RWPE2 (cell line): ENCODE measurements at regions not wholly inside any gene's neighbourhood (a gene's known extent, or its start where the extent isn't known, plus 50 kb on each side); places are given as distances from the start of the nearest gene placed in this dataset.

Source experiments
- ATAC-seq: fragments of 200-7000 bp; cut with Tn5 transposase; 3 replicates; pipeline ENCODE4 v1.9.1; 2021; ENCODE audit warnings: low read depth
- DNase-seq: peaks from one replicate; pipeline ENCODE4 v3.0.0-alpha.2; 2020; ENCODE audit warnings: low spot score
- H3K27ac ChIP-seq: fragments of 450-650 bp; 2 replicates; pipeline ENCODE4 v1.5.1; 2017; ENCODE audit warnings: mild to moderate bottlenecking; ENCODE audit not compliant: poor library complexity, severe bottlenecking
- H3K27me3 ChIP-seq: fragments of 250-450 bp; sonication (Bioruptor Pico); 2 replicates; pipeline ENCODE4 v1.5.1; 2021; ENCODE audit warnings: mild to moderate bottlenecking, moderate library complexity; ENCODE audit not compliant: insufficient read depth, poor library complexity, severe bottlenecking
- H3K36me3 ChIP-seq: fragments of 250-450 bp; sonication (Bioruptor Pico); 2 replicates; pipeline ENCODE4 v1.5.1; 2020; ENCODE audit warnings: low read depth, mild to moderate bottlenecking, moderate library complexity
- H3K4me1 ChIP-seq: fragments of 250-450 bp; sonication (Bioruptor Pico); 2 replicates; pipeline ENCODE4 v1.5.1; 2021; ENCODE audit warnings: mild to moderate bottlenecking, moderate library complexity; ENCODE audit not compliant: insufficient read depth, poor library complexity, severe bottlenecking
- H3K4me3 ChIP-seq: fragments of 250-450 bp; sonication (Bioruptor Pico); 2 replicates; pipeline ENCODE4 v1.5.1; 2021; ENCODE audit warnings: mild to moderate bottlenecking, moderate library complexity; ENCODE audit not compliant: severe bottlenecking
- H3K9me3 ChIP-seq: fragments of 250-450 bp; sonication (Bioruptor Pico); 2 replicates; pipeline ENCODE4 v1.5.1; 2021; ENCODE audit warnings: mild to moderate bottlenecking, moderate library complexity; ENCODE audit not compliant: severe bottlenecking
- TF ChIP-seq, protein P1 (sequence below): fragments of 450-650 bp; IDR thresholded peaks from one replicate; pipeline ENCODE4 v1.5.1; 2017; ENCODE audit warnings: mild to moderate bottlenecking, moderate library complexity; ENCODE audit not compliant: poor library complexity, severe bottlenecking

DNA sequence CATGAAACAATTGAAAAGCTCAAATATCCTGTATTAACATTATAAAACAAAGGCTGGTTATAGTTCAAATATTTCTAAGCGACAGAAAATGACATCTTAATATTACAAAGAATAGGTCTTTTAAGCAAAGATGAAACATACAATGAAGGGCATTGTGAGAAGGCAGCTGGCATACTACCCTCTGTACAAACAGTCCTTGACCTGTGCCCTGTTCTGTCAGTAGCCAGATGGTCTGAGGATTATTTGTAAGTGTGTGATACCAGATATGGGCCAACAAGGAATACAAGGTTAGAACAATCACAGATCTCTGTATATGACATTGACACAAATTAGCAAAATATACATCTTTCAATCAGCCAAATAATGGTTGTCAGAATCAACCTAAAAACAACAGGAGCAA lies 1350.4 kb downstream of the AMY1C start:
- no peaks in the 10 kb centered on the region for H3K4me1 ChIP-seq
- DNase-seq = no peak

DNA sequence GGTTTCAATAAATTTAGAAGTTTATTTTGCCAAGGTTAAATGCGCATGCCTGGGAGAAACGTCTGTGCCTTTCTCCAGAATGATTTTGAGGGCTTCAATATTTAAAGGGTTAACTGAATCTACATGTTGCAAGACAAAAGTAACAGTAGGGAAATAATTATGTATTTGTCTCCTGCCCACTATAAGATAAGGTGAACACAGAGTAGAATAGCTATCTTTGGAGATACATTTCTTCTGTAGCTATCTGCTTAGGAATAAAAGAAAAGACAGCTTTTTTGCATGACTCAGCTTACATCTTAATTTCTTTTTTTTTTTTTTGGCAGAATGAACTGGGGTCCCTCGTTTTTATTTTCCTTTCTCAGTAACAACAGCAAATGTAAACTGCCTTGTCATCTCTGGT lies 1351.6 kb downstream of the AMY1C start:
- ATAC-seq = no peak
- Histone ChIP-seq H3K36me3 (no peaks in the 10 kb centered on the region), H3K27ac (no peak overlapping the region), H3K9me3 (no peaks in the 10 kb centered on the region), H3K4me1 (no peaks in the 10 kb centered on the region), H3K4me3 (no peak overlapping the region), H3K27me3 (no peaks in the 10 kb centered on the region)
- TF ChIP-seq, protein P1, sequence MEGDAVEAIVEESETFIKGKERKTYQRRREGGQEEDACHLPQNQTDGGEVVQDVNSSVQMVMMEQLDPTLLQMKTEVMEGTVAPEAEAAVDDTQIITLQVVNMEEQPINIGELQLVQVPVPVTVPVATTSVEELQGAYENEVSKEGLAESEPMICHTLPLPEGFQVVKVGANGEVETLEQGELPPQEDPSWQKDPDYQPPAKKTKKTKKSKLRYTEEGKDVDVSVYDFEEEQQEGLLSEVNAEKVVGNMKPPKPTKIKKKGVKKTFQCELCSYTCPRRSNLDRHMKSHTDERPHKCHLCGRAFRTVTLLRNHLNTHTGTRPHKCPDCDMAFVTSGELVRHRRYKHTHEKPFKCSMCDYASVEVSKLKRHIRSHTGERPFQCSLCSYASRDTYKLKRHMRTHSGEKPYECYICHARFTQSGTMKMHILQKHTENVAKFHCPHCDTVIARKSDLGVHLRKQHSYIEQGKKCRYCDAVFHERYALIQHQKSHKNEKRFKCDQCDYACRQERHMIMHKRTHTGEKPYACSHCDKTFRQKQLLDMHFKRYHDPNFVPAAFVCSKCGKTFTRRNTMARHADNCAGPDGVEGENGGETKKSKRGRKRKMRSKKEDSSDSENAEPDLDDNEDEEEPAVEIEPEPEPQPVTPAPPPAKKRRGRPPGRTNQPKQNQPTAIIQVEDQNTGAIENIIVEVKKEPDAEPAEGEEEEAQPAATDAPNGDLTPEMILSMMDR = no peak
- DNase-seq = no peak

More for the DNA sequence above, 1350.4 kb downstream of the AMY1C start:
- Histone ChIP-seq H3K36me3 (no peaks in the 10 kb centered on the region), H3K27ac (no peak overlapping the region), H3K27me3 (no peaks in the 10 kb centered on the region), H3K4me3 (no peak overlapping the region), H3K9me3 (no peaks in the 10 kb centered on the region)
- TF ChIP-seq, protein P1 = no peak
- no peak for ATAC-seq

DNA sequence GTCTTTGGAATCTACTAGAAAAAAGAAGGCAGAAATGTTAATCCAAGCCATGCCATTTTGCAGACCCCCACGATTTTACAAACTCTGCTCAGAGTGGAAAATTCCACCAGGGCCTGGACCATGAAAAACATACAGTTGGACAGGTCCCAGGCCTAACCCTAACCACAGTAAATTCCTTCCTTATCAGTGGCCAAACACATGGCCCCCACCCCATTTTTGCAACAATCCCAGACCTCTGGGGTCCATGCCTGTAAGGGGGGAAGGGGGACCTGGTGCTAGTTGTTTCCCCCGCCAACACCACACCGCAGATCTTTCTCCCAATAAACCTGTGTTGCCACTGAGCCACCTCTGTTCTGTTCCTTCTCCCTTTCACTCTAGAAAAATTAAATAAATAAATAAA lies 1352.7 kb downstream of the AMY1C start:
- no peak overlapping the region for H3K4me3 ChIP-seq
- TF ChIP-seq, protein P1 = no peak
- no peaks in the 10 kb centered on the region for H3K36me3 ChIP-seq
- ATAC-seq (no peak), DNase-seq (no peak)
- no peak overlapping the region for H3K27ac ChIP-seq
- H3K4me1 ChIP-seq = no peaks in the 10 kb centered on the region
- H3K27me3 ChIP-seq = no peaks in the 10 kb centered on the region
- no peaks in the 10 kb centered on the region for H3K9me3 ChIP-seq

DNA sequence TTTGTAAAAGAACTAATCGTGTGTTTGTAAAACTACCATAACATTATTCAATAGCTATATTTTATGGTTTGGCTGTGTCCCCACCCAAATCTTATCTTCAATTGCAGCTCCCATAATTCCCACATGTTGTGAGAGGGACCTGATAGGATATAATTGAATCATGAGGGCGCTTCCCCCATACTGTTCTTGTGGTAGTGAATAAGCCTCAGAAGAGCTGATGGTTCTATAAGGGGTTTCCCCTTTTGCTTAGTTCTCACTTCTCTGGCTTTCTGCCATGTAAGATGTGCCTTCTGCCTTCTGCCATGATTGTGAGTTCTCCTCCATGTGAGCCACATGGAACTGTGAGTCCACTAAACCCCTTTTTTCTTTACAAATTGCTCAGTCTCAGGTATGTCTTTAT lies 1372.3 kb downstream of the AMY1C start:
- Histone ChIP-seq H3K9me3 (no peaks in the 10 kb centered on the region), H3K27me3 (no peaks in the 10 kb centered on the region), H3K27ac (no peak overlapping the region), H3K4me3 (no peak overlapping the region), H3K4me1 (no peaks in the 10 kb centered on the region), H3K36me3 (no peaks in the 10 kb centered on the region)
- DNase-seq (no peak), ATAC-seq (no peak)
- TF ChIP-seq, protein P1 = no peak

DNA sequence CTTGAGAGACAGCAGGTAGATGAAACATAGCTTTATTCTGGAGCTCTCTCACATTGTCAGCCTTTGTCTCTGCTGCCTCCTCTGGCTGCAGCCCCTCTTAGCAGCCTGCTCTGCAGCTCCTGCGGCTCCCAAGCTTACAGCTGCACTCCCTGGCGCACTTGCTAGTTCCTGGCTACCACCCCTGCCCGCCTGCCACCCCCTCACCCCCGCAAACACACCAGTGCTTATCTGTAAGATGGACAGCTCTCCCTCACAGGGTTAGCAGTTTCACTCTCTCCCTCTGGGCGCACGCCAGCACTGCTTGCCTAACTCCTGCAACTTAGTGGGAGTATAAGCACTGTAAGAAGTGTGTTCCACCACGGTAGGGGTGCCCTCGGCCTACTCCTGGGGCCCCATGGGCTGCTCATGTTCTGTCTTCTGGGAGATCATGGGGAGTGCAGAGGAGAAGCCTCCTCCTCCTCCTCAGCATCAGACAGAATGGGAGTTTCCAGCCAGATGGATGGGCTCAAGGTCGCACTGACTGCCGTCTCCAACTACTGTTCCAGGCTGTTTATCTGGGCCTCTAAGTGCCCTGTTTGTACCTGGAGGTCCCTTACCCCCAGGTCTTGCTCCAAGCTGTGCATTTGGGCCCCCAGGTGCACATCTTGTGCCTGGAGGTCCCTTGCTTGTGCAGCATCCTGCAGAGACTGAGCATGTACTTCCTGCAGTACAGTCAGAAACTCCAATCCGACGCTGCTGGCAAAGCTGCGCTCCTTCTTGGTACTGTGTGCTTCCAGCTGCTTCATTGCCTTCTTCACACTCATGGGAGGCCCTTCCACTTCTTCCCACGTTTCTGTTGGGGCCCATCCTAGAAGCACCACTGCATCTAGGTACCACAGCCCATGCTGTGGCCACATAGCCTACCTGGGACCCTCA lies 1388.1 kb downstream of the AMY1C start:
- Histone ChIP-seq H3K27ac (no peak overlapping the region), H3K27me3 (peaks cover 3% of the 10 kb centered on the region), H3K36me3 (no peaks in the 10 kb centered on the region), H3K4me3 (no peak overlapping the region), H3K9me3 (no peaks in the 10 kb centered on the region), H3K4me1 (no peaks in the 10 kb centered on the region)
- TF ChIP-seq, protein P1 = peak; percentile 45
- ATAC-seq = peak; percentile 75
- DNase-seq = no peak
